Neural progenitor cell (in vitro differentiated cells): ENCODE measurements at regions not wholly inside any gene's neighbourhood (a gene's known extent, or its start where the extent isn't known, plus 50 kb on each side); places are given as distances from the start of the nearest gene placed in this dataset.

Source experiments
- EZH2 ChIP-seq: fragments of 200-600 bp; sonication (generic); IDR thresholded peaks from 2 replicates; pipeline ENCODE4 v1.6.1; 2017; ENCODE audit warnings: antibody characterized with exemption, mild to moderate bottlenecking, moderate library complexity
- EZH2phosphoT487 ChIP-seq: fragments of 200-600 bp; sonication (generic); IDR thresholded peaks from 2 replicates; pipeline ENCODE4 v1.6.1; 2017; ENCODE audit warnings: antibody characterized with exemption
- TF ChIP-seq, protein P1 (sequence below): fragments of 200-600 bp; sonication (generic); IDR thresholded peaks from 2 replicates; pipeline ENCODE4 v1.5.1; 2017; ENCODE audit warnings: antibody characterized with exemption, mild to moderate bottlenecking

- TF ChIP-seq, protein P1, sequence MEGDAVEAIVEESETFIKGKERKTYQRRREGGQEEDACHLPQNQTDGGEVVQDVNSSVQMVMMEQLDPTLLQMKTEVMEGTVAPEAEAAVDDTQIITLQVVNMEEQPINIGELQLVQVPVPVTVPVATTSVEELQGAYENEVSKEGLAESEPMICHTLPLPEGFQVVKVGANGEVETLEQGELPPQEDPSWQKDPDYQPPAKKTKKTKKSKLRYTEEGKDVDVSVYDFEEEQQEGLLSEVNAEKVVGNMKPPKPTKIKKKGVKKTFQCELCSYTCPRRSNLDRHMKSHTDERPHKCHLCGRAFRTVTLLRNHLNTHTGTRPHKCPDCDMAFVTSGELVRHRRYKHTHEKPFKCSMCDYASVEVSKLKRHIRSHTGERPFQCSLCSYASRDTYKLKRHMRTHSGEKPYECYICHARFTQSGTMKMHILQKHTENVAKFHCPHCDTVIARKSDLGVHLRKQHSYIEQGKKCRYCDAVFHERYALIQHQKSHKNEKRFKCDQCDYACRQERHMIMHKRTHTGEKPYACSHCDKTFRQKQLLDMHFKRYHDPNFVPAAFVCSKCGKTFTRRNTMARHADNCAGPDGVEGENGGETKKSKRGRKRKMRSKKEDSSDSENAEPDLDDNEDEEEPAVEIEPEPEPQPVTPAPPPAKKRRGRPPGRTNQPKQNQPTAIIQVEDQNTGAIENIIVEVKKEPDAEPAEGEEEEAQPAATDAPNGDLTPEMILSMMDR, result no peak
- TF ChIP-seq EZH2, result no peak
- no peak for TF ChIP-seq EZH2phosphoT487
Measured at GRCh38 chr12:59494617-59495016, 101.2 kb upstream of the SLC16A7 start.
